CD4-positive, alpha-beta memory T cell (primary cell): ENCODE measurements at regions not wholly inside any gene's neighbourhood (a gene's known extent, or its start where the extent isn't known, plus 50 kb on each side); places are given as distances from the start of the nearest gene placed in this dataset.

Source experiments
- CTCF ChIA-PET: fragments of 350-600 bp; sonication (Branson Sonifier 250); formaldehyde crosslinking; loops from one replicate; lab custom pipeline; 2021; ENCODE audit warnings: inconsistent platforms; ENCODE audit not compliant: partially characterized antibody; lab: Charles Lee
- POLR2A ChIA-PET: fragments of 350-600 bp; sonication (Branson Sonifier 250); formaldehyde crosslinking; loops from one replicate; lab custom pipeline; 2021; ENCODE audit not compliant: partially characterized antibody; lab: Charles Lee
- DNase-seq, 5 donors: peaks; one replicate each; pipeline versions ENCODE4 v3.0.0 to v3.0.0-alpha.2; 2020 to 2022; ENCODE audit warnings: mixed read lengths in 1 of 5
- H3K27ac ChIP-seq: one replicate; pipeline ENCODE4 v1.7.0; 2013; ENCODE audit warnings: low read depth, low read length
- H3K27me3 ChIP-seq: 2 replicates; pipeline ENCODE4 v1.7.0; 2013; ENCODE audit warnings: mild to moderate bottlenecking, low read length, moderate library complexity; ENCODE audit not compliant: insufficient read depth
- H3K36me3 ChIP-seq: 2 replicates; pipeline ENCODE4 v1.7.0; 2013; ENCODE audit warnings: mild to moderate bottlenecking, low read length, moderate library complexity; ENCODE audit not compliant: insufficient read depth
- H3K4me1 ChIP-seq: 2 replicates; pipeline ENCODE4 v1.7.0; 2013; ENCODE audit warnings: mild to moderate bottlenecking, low read length, moderate library complexity; ENCODE audit not compliant: insufficient read depth
- H3K4me3 ChIP-seq, 2 donors: one replicate each; pipeline ENCODE4 v1.7.0; 2013; ENCODE audit warnings: low read length in 2 of 2, mild to moderate bottlenecking in 1 of 2
- H3K9me3 ChIP-seq, 2 donors: one replicate each; pipeline ENCODE4 v1.7.0; 2013; ENCODE audit warnings: low read length in 2 of 2, control low read depth in 1 of 2; ENCODE audit not compliant: control insufficient read depth in 1 of 2
- H3K27ac Mint-ChIP-seq, 7 donors: one replicate each; pipeline ENCODE4 v1.8.0; 2020 to 2021; ENCODE audit warnings: mixed read lengths in 7 of 7, mild to moderate bottlenecking in 6 of 7, inconsistent platforms in 3 of 7, moderate library complexity in 3 of 7
- H3K27me3 Mint-ChIP-seq, 2 donors: one replicate each; pipeline ENCODE4 v1.8.0; 2020 to 2021; ENCODE audit warnings: mixed read lengths in 2 of 2
- H3K36me3 Mint-ChIP-seq, 2 donors: one replicate each; pipeline ENCODE4 v1.8.0; 2020 to 2021; ENCODE audit warnings: mixed read lengths in 2 of 2, inconsistent platforms in 1 of 2, mild to moderate bottlenecking in 1 of 2
- H3K4me1 Mint-ChIP-seq, 4 donors: one replicate each; pipeline ENCODE4 v1.8.0; 2020 to 2021; ENCODE audit warnings: mixed read lengths in 4 of 4, mild to moderate bottlenecking in 1 of 4
- H3K4me3 Mint-ChIP-seq, 8 donors: one replicate each; pipeline ENCODE4 v1.8.0; 2020 to 2021; ENCODE audit warnings: mixed read lengths in 8 of 8, mild to moderate bottlenecking in 7 of 8, moderate library complexity in 6 of 8, inconsistent platforms in 3 of 8
- H3K9me3 Mint-ChIP-seq, 8 donors: one replicate each; pipeline ENCODE4 v1.8.0; 2020 to 2021; ENCODE audit warnings: mixed read lengths in 8 of 8, mild to moderate bottlenecking in 5 of 8, inconsistent platforms in 3 of 8, moderate library complexity in 1 of 8
- intact Hi-C: fragments of 100-400 bp; cut with micrococcal nuclease; formaldehyde crosslinking; loops from one replicate; pipeline ENCODE4 v1.15.1; 2023

- Histone ChIP-seq H3K9me3 (no peaks in the 10 kb centered on the region), H3K27me3 (no peaks in the 10 kb centered on the region), H3K27ac (no peak overlapping the region), H3K4me1 (no peaks in the 10 kb centered on the region), H3K36me3 (no peaks in the 10 kb centered on the region), H3K4me3 (no peak overlapping the region)
- no peak for DNase-seq
- intact Hi-C loops = no loop called here
- CTCF ChIA-PET = no interaction called here
- POLR2A ChIA-PET = no interaction called here
- no peaks in the 10 kb centered on the region for H3K27me3 Mint-ChIP-seq
- no peaks in the 10 kb centered on the region for H3K4me1 Mint-ChIP-seq
- H3K27ac Mint-ChIP-seq = no peak overlapping the region
- H3K36me3 Mint-ChIP-seq = peaks cover 0 to 3% of the 10 kb centered on the region in 2 donors
- H3K9me3 Mint-ChIP-seq = peaks cover 0 to 7% (median 2%) of the 10 kb centered on the region in 8 donors
- H3K4me3 Mint-ChIP-seq = no peak overlapping the region
Observed at GRCh38 chr2:194020155-194020554, 1636.9 kb upstream of the SLC39A10 start.

- Mint-ChIP-seq H3K36me3 (peaks cover 0 to 3% of the 10 kb centered on the region in 2 donors), H3K27ac (no peak overlapping the region), H3K4me3 (no peak overlapping the region), H3K4me1 (no peaks in the 10 kb centered on the region), H3K9me3 (peaks cover 0 to 8% (median 2%) of the 10 kb centered on the region in 8 donors), H3K27me3 (no peaks in the 10 kb centered on the region)
- Histone ChIP-seq H3K27ac (no peak overlapping the region), H3K9me3 (no peaks in the 10 kb centered on the region), H3K4me3 (no peak overlapping the region), H3K36me3 (no peaks in the 10 kb centered on the region), H3K27me3 (no peaks in the 10 kb centered on the region), H3K4me1 (no peaks in the 10 kb centered on the region)
- intact Hi-C loops = no loop called here
- ChIA-PET POLR2A (no interaction called here), CTCF (no interaction called here)
- DNase-seq = no peak
Observed at GRCh38 chr2:194015751-194016150, 1641.3 kb upstream of the SLC39A10 start.

GRCh38 chr2:194014639-194015038 lies 1642.4 kb upstream of the SLC39A10 start:
- H3K27me3 ChIP-seq = no peaks in the 10 kb centered on the region
- intact Hi-C loops = no loop called here
- no peaks in the 10 kb centered on the region for H3K4me1 ChIP-seq
- H3K9me3 Mint-ChIP-seq = peaks cover 0 to 11% (median 3%) of the 10 kb centered on the region in 8 donors
- no peak overlapping the region for H3K4me3 Mint-ChIP-seq
- no peaks in the 10 kb centered on the region for H3K36me3 ChIP-seq
- DNase-seq = no peak
- H3K36me3 Mint-ChIP-seq = peaks cover 0 to 3% of the 10 kb centered on the region in 2 donors
- POLR2A ChIA-PET = no interaction called here
- no peaks in the 10 kb centered on the region for H3K9me3 ChIP-seq
- no peak overlapping the region for H3K4me3 ChIP-seq
- no peak overlapping the region for H3K27ac ChIP-seq
- H3K4me1 Mint-ChIP-seq = no peaks in the 10 kb centered on the region
- H3K27ac Mint-ChIP-seq = no peak overlapping the region
- no peaks in the 10 kb centered on the region for H3K27me3 Mint-ChIP-seq
- CTCF ChIA-PET = no interaction called here

GRCh38 chr2:194004590-194005206 lies 1652.3 kb upstream of the SLC39A10 start:
- no peaks in the 10 kb centered on the region for H3K27me3 Mint-ChIP-seq
- peaks cover 2 to 15% (median 5%) of the 10 kb centered on the region in 8 donors for H3K9me3 Mint-ChIP-seq
- POLR2A ChIA-PET = no interaction called here

GRCh38 chr2:194003911-194004310 lies 1653.1 kb upstream of the SLC39A10 start:
- intact Hi-C loops = no loop called here
- no peak overlapping the region for H3K27ac Mint-ChIP-seq
- Histone ChIP-seq H3K27ac (no peak overlapping the region), H3K36me3 (no peaks in the 10 kb centered on the region), H3K4me1 (no peaks in the 10 kb centered on the region), H3K4me3 (no peak overlapping the region), H3K27me3 (no peaks in the 10 kb centered on the region), H3K9me3 (no peaks in the 10 kb centered on the region)
- H3K4me1 Mint-ChIP-seq = no peaks in the 10 kb centered on the region
- DNase-seq = no peak
- H3K4me3 Mint-ChIP-seq = no peak overlapping the region
- peaks cover 0 to 8% (median 2%) of the 10 kb centered on the region in 8 donors for H3K9me3 Mint-ChIP-seq
- ChIA-PET CTCF (no interaction called here), POLR2A (no interaction called here)
- H3K27me3 Mint-ChIP-seq = no peaks in the 10 kb centered on the region
- H3K36me3 Mint-ChIP-seq = no peaks in the 10 kb centered on the region

More at GRCh38 chr2:194004590-194005206, 1652.3 kb upstream of the SLC39A10 start:
- Mint-ChIP-seq H3K4me1 (no peaks in the 10 kb centered on the region), H3K36me3 (no peaks in the 10 kb centered on the region), H3K27ac (no peak overlapping the region), H3K4me3 (no peak overlapping the region)
- no peaks in the 10 kb centered on the region for H3K4me1 ChIP-seq
- intact Hi-C loops = no loop called here
- no peaks in the 10 kb centered on the region for H3K9me3 ChIP-seq
- CTCF ChIA-PET = no interaction called here
- H3K4me3 ChIP-seq = no peak overlapping the region
- H3K27me3 ChIP-seq = no peaks in the 10 kb centered on the region
- no peaks in the 10 kb centered on the region for H3K36me3 ChIP-seq
- DNase-seq = no peak
- H3K27ac ChIP-seq = no peak overlapping the region

- CTCF ChIA-PET = no interaction called here
- DNase-seq = no peak
Observed at GRCh38 chr2:194002699-194003368, 1654.2 kb upstream of the SLC39A10 start.

GRCh38 chr2:193990868-193991267 lies 1666.2 kb upstream of the SLC39A10 start:
- no peak overlapping the region for H3K4me3 Mint-ChIP-seq
- no peaks in the 10 kb centered on the region for H3K36me3 ChIP-seq
- H3K4me3 ChIP-seq = no peak overlapping the region
- POLR2A ChIA-PET = no interaction called here
- no peak overlapping the region for H3K27ac ChIP-seq
- H3K36me3 Mint-ChIP-seq = no peaks in the 10 kb centered on the region
- H3K9me3 Mint-ChIP-seq = peaks cover 0 to 5% (median 0%) of the 10 kb centered on the region in 8 donors
- H3K27me3 Mint-ChIP-seq = no peaks in the 10 kb centered on the region
- no peak overlapping the region for H3K27ac Mint-ChIP-seq
- intact Hi-C loops = no loop called here
- no peaks in the 10 kb centered on the region for H3K4me1 Mint-ChIP-seq
- H3K9me3 ChIP-seq = no peaks in the 10 kb centered on the region
- no peaks in the 10 kb centered on the region for H3K4me1 ChIP-seq
- CTCF ChIA-PET = no interaction called here
- H3K27me3 ChIP-seq = no peaks in the 10 kb centered on the region
- DNase-seq = no peak

More at GRCh38 chr2:194002699-194003368, 1654.2 kb upstream of the SLC39A10 start:
- POLR2A ChIA-PET = no interaction called here
- H3K4me1 ChIP-seq = no peaks in the 10 kb centered on the region
- no peak overlapping the region for H3K27ac ChIP-seq
- no peak overlapping the region for H3K4me3 ChIP-seq
- no peaks in the 10 kb centered on the region for H3K36me3 Mint-ChIP-seq
- no peaks in the 10 kb centered on the region for H3K27me3 ChIP-seq
- intact Hi-C loops = no loop called here
- peaks cover 0 to 2% (median 0%) of the 10 kb centered on the region in 8 donors for H3K9me3 Mint-ChIP-seq
- H3K27ac Mint-ChIP-seq = no peak overlapping the region
- no peaks in the 10 kb centered on the region for H3K4me1 Mint-ChIP-seq
- no peak overlapping the region for H3K4me3 Mint-ChIP-seq
- no peaks in the 10 kb centered on the region for H3K9me3 ChIP-seq
- H3K36me3 ChIP-seq = no peaks in the 10 kb centered on the region
- H3K27me3 Mint-ChIP-seq = no peaks in the 10 kb centered on the region
